CD4-positive, alpha-beta T cell treated with Interleukin-17A for 1 hour (primary cell): ENCODE measurements at regions not wholly inside any gene's neighbourhood (a gene's known extent, or its start where the extent isn't known, plus 50 kb on each side); places are given as distances from the start of the nearest gene placed in this dataset.

ENCODE experiments used
- DNase-seq: peaks from one replicate; pipeline ENCODE4 v3.0.0-alpha.2; 2020

GRCh38 chr11:71070490-71071453, 181.6 kb downstream of the SHANK2 start:
- no peak for DNase-seq

DNA sequence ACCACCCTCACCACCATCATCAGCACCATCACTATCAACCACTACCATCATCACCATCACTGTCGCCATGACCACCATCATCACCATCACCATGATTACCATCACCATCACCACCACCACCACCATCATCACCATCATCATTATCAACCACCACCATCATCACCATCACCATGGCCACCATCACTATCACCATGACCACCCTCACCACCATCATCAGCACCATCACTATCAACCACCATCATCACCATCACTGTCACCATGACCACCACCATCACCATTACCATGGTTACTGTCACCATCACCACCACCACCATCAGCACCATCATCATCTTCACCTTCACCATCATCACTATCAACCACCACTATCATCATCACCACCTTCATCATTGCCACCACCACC, 183.4 kb downstream of the SHANK2 start:
- DNase-seq, result no peak

DNA sequence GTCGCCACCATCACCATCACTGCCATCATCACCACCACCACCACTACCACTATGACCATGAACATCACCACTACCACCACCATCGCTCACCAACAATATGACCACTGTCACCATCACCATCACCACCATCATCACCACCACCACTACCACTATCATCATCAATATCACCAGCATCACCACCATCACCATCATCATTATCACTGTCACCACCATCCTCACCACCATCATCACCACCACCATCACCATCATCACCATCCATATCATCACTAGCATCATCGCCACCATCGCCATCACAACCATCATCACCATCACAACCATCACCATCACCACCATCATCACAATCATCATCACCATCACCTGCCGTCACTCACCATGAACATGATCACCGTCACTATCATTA, 184.6 kb downstream of the SHANK2 start:
- no peak for DNase-seq

GRCh38 chr11:71066311-71066710, 186.1 kb downstream of the SHANK2 start:
- DNase-seq, result no peak

GRCh38 chr11:71065841-71066240, 186.5 kb downstream of the SHANK2 start:
- no peak for DNase-seq

DNA sequence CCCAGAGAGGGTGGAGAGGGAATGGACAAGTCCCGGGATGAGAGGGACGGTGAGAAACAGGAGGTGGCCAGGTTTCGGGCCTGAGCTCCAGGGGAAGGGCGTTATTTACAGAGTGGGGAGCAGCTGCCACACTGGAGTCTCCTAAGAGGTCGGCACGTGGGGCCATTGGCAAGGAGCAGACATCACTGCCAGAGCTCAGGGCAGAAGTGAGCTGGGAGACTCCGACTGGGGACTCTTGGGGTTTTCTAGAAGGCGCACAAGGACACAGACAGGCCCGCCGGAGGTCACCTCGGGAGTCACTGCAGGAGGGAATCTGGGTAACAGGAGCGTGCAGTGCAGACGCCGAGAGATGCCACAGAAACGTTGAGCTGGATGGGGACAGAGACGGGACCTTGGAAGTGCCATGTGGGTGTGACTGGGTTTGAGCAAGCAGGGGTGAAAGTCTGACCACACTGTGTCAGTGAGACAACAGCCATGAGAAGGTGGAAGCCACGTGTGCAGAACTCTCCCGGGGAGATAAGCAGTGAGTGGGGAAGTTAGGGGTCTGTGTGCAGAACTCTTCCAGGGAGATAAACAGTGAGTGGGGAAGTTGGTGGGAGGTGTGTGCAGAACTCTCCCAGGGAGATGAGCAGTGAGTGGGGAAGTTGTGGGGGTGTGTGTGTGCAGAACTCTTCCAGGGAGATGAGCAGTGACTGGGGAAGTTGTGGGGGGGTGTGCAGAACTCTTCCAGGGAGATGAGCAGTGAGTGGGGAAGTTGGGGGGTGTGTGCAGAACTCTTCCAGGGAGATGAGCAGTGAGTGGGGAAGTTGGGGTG, 187.5 kb downstream of the SHANK2 start:
- DNase-seq, result no peak

GRCh38 chr11:71064183-71064582, 188.2 kb downstream of the SHANK2 start:
- no peak for DNase-seq

DNA sequence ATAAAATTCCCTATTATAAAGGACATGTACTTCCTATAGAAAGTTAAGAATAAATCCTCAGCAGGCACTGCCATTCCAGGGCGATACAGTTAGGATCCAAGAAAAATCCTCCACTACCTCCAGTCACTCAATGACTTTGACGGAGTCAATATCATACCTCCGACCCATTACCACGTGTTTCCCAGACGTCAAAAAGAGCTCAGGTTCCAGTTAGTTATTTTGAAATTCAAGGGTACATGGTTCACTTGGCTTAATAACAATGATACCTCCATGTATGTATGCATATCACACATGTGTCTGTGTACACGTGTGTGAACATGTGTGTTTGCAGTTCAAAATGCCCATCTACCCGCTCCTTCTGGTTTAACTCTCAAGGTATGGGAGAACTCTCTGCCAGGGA, 189.2 kb downstream of the SHANK2 start:
- no peak for DNase-seq

GRCh38 chr11:71062199-71062598, 190.2 kb downstream of the SHANK2 start:
- no peak for DNase-seq

DNA sequence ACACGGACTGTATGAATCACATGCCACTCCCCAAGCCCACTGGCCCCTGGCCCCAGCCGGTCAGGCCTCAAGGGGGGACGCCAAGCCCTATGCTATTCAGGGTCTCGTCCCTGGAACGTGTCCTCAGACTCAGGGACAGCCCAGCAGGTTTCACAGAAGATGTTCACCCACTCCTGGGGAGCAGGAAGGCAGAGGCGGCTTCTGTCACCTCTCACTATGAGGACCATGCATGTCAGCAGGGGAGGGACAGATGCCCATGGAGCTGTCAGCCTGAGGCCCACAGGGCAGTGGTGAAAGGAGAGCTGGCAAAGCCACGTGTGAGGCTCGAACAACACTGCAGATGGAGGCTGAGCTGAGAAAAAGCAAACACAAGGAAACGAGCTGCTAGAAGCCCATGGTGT, 192.0 kb downstream of the SHANK2 start:
- no peak for DNase-seq

DNA sequence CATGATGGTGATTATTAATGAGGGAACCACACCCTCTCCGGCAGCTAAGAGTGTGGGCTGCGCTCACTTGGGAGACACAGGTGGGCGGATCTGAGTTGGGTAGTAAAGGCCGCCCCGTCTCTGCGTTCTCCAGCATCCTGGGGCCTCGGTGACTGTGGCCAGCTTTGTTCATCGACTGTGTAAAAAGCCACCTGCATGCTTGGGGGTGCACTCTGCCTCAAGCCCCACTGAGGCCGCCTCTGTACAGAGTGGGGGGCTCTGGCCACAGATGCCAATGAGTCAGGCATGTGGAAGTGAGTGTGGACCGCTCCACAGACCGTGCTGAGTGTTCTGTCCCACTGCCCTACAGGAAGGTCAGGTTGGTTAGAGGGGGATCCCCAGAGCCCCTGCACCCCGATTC, 192.7 kb downstream of the SHANK2 start:
- DNase-seq, result no peak

GRCh38 chr11:71055925-71056324, 196.5 kb downstream of the SHANK2 start:
- no peak for DNase-seq
